Esophagus muscularis mucosa (tissue), 3 donors: ENCODE measurements at regions not wholly inside any gene's neighbourhood (a gene's known extent, or its start where the extent isn't known, plus 50 kb on each side); places are given as distances from the start of the nearest gene placed in this dataset.

Experiments used
- CTCF ChIP-seq, 3 experiments: fragments of 200-600 bp in 2 of 3; fragments of 450-650 bp in 1 of 3; sonication (generic) in 2 of 3; IDR thresholded peaks; one replicate each; pipeline ENCODE4 v1.5.1; 2017 to 2019; ENCODE audit warnings: antibody characterized with exemption in 3 of 3, mild to moderate bottlenecking in 2 of 3, moderate library complexity in 1 of 3
- POLR2A ChIP-seq: fragments of 450-650 bp; IDR thresholded peaks from one replicate; pipeline ENCODE4 v1.6.1; 2017; ENCODE audit warnings: antibody characterized with exemption, moderate library complexity, mild to moderate bottlenecking, low read depth

DNA sequence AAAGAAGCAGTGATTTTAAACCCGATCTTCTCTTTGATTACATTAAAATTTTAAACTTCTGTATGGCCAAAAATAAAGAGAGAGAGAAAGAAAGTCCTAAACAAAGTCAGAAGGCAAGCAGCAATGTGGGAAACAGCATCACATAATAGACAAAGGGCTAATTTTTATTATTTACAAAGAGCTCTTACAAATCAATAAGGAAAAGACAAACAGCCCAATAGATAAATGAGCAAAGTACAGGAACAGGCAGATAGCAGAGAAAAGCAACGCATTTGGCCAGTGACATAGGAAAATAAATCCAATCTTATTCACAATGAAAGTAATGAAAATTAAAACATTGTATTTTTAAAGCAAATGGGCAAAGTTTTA, 93.1 kb downstream of the SALL1 start:
- TF ChIP-seq POLR2A (no peak), CTCF (IDR thresholded peaks at IDR 0.05) (no peak)
